Breast epithelium (tissue), 3 donors: ENCODE measurements at regions not wholly inside any gene's neighbourhood (a gene's known extent, or its start where the extent isn't known, plus 50 kb on each side); places are given as distances from the start of the nearest gene placed in this dataset.

Experiments used
- POLR2A ChIP-seq: fragments of 450-650 bp; IDR thresholded peaks from one replicate; pipeline ENCODE4 v1.6.1; 2016; ENCODE audit warnings: antibody characterized with exemption, mild to moderate bottlenecking, moderate library complexity
- POLR2AphosphoS5 ChIP-seq, 3 donors: sonication (generic); formaldehyde crosslinking; IDR thresholded peaks; one replicate each; pipeline ENCODE4 v1.6.1; 2017; ENCODE audit warnings: antibody characterized with exemption in 3 of 3
- TF ChIP-seq, protein P1 (sequence below), 3 donors: fragments of 450-650 bp; IDR thresholded peaks; one replicate each; pipeline ENCODE4 v1.5.1; 2016 to 2017; ENCODE audit warnings: antibody characterized with exemption in 3 of 3, mild to moderate bottlenecking in 3 of 3, moderate library complexity in 3 of 3

DNA sequence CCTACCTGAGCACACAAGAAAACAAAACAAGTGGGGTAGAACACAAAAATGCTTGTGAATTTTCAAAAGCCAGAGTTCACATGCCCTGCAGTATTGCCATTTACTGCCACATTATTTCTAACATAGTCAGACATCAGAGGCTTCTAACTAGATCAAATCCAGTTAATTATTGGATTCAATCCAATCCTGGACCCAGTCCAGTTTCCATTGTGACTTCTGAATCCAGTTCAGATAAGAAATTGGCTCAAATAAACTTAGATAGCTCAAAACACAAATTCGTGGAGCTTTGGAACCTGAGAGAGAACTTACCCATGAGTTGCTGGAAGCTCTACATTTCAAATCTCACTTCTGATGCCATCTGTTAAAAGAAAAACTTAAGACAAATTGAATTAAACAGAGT is 85.2 kb upstream of the ANKEF1 start:
- TF ChIP-seq, protein P1, sequence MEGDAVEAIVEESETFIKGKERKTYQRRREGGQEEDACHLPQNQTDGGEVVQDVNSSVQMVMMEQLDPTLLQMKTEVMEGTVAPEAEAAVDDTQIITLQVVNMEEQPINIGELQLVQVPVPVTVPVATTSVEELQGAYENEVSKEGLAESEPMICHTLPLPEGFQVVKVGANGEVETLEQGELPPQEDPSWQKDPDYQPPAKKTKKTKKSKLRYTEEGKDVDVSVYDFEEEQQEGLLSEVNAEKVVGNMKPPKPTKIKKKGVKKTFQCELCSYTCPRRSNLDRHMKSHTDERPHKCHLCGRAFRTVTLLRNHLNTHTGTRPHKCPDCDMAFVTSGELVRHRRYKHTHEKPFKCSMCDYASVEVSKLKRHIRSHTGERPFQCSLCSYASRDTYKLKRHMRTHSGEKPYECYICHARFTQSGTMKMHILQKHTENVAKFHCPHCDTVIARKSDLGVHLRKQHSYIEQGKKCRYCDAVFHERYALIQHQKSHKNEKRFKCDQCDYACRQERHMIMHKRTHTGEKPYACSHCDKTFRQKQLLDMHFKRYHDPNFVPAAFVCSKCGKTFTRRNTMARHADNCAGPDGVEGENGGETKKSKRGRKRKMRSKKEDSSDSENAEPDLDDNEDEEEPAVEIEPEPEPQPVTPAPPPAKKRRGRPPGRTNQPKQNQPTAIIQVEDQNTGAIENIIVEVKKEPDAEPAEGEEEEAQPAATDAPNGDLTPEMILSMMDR (IDR thresholded peaks at IDR 0.05) = no peak
- TF ChIP-seq POLR2AphosphoS5 (IDR thresholded peaks at IDR 0.05) (no peak), POLR2A (no peak)
